ENCODE measurements at regions not wholly inside any gene's neighbourhood (a gene's known extent, or its start where the extent isn't known, plus 50 kb on each side); places are given as distances from the start of the nearest gene placed in this dataset.

DNA sequence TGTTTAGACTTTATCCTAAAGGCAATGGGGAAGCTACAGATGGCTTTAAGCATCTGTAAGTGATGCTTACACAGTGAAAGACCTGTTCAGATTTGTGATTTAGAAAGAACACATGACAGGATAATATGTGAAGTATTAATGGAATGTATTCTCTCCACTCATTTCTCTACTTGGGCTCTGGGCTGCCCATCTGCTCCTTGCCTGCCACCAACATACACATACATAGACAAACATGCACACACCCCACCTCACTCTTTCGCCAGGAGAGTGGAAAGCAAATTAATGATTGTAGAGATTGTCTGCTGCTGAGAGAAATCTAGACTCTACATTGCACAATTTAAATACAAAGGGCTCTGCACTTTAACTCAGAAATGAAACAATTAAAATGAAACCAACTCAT, 61.0 kb upstream of the NFE2L2 start:
- TF ChIP-seq POLR2A (IDR thresholded peaks at IDR 0.05; ENCODE audit: borderline replicate concordance, extremely low read depth, insufficient read depth, insufficient read length) (no peak), EZH2phosphoT487 (IDR thresholded peaks at IDR 0.05; ENCODE audit: borderline replicate concordance) (no peak), FOSL1 (IDR thresholded peaks at IDR 0.05; ENCODE audit: low read depth) (no peak)
- TF ChIP-seq, protein P1, sequence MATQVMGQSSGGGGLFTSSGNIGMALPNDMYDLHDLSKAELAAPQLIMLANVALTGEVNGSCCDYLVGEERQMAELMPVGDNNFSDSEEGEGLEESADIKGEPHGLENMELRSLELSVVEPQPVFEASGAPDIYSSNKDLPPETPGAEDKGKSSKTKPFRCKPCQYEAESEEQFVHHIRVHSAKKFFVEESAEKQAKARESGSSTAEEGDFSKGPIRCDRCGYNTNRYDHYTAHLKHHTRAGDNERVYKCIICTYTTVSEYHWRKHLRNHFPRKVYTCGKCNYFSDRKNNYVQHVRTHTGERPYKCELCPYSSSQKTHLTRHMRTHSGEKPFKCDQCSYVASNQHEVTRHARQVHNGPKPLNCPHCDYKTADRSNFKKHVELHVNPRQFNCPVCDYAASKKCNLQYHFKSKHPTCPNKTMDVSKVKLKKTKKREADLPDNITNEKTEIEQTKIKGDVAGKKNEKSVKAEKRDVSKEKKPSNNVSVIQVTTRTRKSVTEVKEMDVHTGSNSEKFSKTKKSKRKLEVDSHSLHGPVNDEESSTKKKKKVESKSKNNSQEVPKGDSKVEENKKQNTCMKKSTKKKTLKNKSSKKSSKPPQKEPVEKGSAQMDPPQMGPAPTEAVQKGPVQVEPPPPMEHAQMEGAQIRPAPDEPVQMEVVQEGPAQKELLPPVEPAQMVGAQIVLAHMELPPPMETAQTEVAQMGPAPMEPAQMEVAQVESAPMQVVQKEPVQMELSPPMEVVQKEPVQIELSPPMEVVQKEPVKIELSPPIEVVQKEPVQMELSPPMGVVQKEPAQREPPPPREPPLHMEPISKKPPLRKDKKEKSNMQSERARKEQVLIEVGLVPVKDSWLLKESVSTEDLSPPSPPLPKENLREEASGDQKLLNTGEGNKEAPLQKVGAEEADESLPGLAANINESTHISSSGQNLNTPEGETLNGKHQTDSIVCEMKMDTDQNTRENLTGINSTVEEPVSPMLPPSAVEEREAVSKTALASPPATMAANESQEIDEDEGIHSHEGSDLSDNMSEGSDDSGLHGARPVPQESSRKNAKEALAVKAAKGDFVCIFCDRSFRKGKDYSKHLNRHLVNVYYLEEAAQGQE (IDR thresholded peaks at IDR 0.05; ENCODE audit: low read depth) = no peak
- TF ChIP-seq, protein P2, sequence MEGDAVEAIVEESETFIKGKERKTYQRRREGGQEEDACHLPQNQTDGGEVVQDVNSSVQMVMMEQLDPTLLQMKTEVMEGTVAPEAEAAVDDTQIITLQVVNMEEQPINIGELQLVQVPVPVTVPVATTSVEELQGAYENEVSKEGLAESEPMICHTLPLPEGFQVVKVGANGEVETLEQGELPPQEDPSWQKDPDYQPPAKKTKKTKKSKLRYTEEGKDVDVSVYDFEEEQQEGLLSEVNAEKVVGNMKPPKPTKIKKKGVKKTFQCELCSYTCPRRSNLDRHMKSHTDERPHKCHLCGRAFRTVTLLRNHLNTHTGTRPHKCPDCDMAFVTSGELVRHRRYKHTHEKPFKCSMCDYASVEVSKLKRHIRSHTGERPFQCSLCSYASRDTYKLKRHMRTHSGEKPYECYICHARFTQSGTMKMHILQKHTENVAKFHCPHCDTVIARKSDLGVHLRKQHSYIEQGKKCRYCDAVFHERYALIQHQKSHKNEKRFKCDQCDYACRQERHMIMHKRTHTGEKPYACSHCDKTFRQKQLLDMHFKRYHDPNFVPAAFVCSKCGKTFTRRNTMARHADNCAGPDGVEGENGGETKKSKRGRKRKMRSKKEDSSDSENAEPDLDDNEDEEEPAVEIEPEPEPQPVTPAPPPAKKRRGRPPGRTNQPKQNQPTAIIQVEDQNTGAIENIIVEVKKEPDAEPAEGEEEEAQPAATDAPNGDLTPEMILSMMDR (IDR thresholded peaks at IDR 0.05 in 2 of 3, conservative IDR thresholded peaks at IDR 0.05 in 1 of 3; ENCODE audit: borderline replicate concordance in 1 of 3, insufficient read depth in 1 of 3, low read depth in 2 of 3, low read length in 2 of 3) = no peak

Measured in HCT116 (cell line).